Naive thymus-derived CD4-positive, alpha-beta T cell (primary cell): ENCODE measurements at regions not wholly inside any gene's neighbourhood (a gene's known extent, or its start where the extent isn't known, plus 50 kb on each side); places are given as distances from the start of the nearest gene placed in this dataset.

Experiments
- ATAC-seq: fragments of 150-1000 bp; cut with Tn5 transposase; 2 replicates; pipeline ENCODE4 v1.10.0; 2021; ENCODE audit warnings: mild to moderate bottlenecking, moderate library complexity
- CTCF ChIA-PET: fragments of 350-600 bp; sonication (Branson Sonifier 250); formaldehyde crosslinking; loops from one replicate; lab custom pipeline; 2021; ENCODE audit warnings: antibody characterized with exemption; lab: Charles Lee
- POLR2A ChIA-PET: fragments of 350-600 bp; sonication (Branson Sonifier 250); formaldehyde crosslinking; loops from one replicate; lab custom pipeline; 2021; ENCODE audit warnings: antibody characterized with exemption, inconsistent platforms; lab: Charles Lee
- DNase-seq, 9 donors: peaks; one replicate each; pipeline versions ENCODE4 v3.0.0 to v3.0.0-alpha.2; 2020 to 2022; ENCODE audit warnings: mixed read lengths in 1 of 9
- H3K27ac ChIP-seq: one replicate; pipeline ENCODE4 v1.7.0; 2013; ENCODE audit warnings: mild to moderate bottlenecking, low read depth, low read length, moderate library complexity
- H3K27me3 ChIP-seq, 2 donors: one replicate each; pipeline ENCODE4 v1.7.0; 2013; ENCODE audit warnings: low read length in 2 of 2, mild to moderate bottlenecking in 2 of 2, moderate library complexity in 2 of 2; ENCODE audit not compliant: control insufficient read depth in 2 of 2, insufficient read depth in 2 of 2
- H3K36me3 ChIP-seq, 3 experiments: 1 replicate in 2 of 3; 2 replicates in 1 of 3; pipeline ENCODE4 v1.7.0; 2013; ENCODE audit warnings: low read length in 3 of 3, mild to moderate bottlenecking in 3 of 3, moderate library complexity in 1 of 3; ENCODE audit not compliant: insufficient read depth in 3 of 3, control insufficient read depth in 2 of 3
- H3K4me1 ChIP-seq, 2 donors: one replicate each; pipeline ENCODE4 v1.7.0; 2013; ENCODE audit warnings: low read length in 2 of 2, mild to moderate bottlenecking in 2 of 2, moderate library complexity in 1 of 2; ENCODE audit not compliant: control insufficient read depth in 2 of 2, insufficient read depth in 2 of 2
- H3K4me3 ChIP-seq: 2 replicates; pipeline ENCODE4 v1.7.0; 2013; ENCODE audit warnings: mild to moderate bottlenecking, low read length
- H3K9me3 ChIP-seq, 3 experiments: 1 replicate in 2 of 3; 2 replicates in 1 of 3; pipeline ENCODE4 v1.7.0; 2013; ENCODE audit warnings: low read length in 3 of 3; ENCODE audit not compliant: control insufficient read depth in 2 of 3
- H3K27ac Mint-ChIP-seq, 9 donors: one replicate each; pipeline ENCODE4 v1.8.0; 2020 to 2022; ENCODE audit warnings: mixed read lengths in 9 of 9, mild to moderate bottlenecking in 8 of 9, moderate library complexity in 5 of 9, inconsistent platforms in 2 of 9
- H3K27me3 Mint-ChIP-seq, 5 donors: one replicate each; pipeline ENCODE4 v1.8.0; 2021 to 2022; ENCODE audit warnings: mixed read lengths in 5 of 5, mild to moderate bottlenecking in 1 of 5
- H3K36me3 Mint-ChIP-seq, 5 donors: one replicate each; pipeline ENCODE4 v1.8.0; 2020 to 2022; ENCODE audit warnings: mixed read lengths in 5 of 5, mild to moderate bottlenecking in 3 of 5, inconsistent platforms in 1 of 5
- H3K4me1 Mint-ChIP-seq, 7 donors: one replicate each; pipeline ENCODE4 v1.8.0; 2020 to 2022; ENCODE audit warnings: mixed read lengths in 7 of 7, mild to moderate bottlenecking in 3 of 7, inconsistent platforms in 1 of 7
- H3K4me3 Mint-ChIP-seq, 10 donors: one replicate each; pipeline ENCODE4 v1.8.0; 2020 to 2022; ENCODE audit warnings: mild to moderate bottlenecking in 10 of 10, mixed read lengths in 10 of 10, moderate library complexity in 6 of 10, inconsistent platforms in 2 of 10
- H3K9me3 Mint-ChIP-seq, 11 donors: one replicate each; pipeline ENCODE4 v1.8.0; 2020 to 2022; ENCODE audit warnings: mixed read lengths in 11 of 11, mild to moderate bottlenecking in 4 of 11, inconsistent platforms in 1 of 11, moderate library complexity in 1 of 11
- intact Hi-C, 2 donors: fragments of 100-400 bp; cut with micrococcal nuclease; formaldehyde crosslinking; loops; one replicate each; pipeline ENCODE4 v1.15.1; 2023

DNA sequence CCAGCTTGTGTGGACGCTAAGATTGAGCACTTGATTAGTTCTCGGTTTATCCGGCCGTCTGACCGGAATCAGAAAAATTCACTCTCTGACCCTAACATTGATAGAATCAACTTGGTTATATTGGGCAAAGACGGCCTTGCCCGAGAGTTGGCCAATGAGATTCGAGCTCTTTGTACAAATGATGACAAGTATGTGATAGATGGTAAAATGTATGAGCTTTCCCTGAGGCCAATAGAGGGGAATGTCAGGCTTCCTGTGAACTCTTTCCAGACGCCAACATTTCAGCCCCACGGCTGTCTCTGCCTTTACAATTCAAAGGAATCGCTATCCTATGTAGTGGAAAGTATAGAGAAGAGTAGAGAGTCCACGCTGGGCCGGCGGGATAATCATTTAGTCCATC, 59.6 kb downstream of the ARHGAP35 start:
- DNase-seq (no peak), ATAC-seq (no peak)
- H3K4me1 ChIP-seq, result peaks cover 12 to 18% of the 10 kb centered on the region in 2 donors
- H3K9me3 Mint-ChIP-seq, result no peaks in the 10 kb centered on the region
- H3K4me3 ChIP-seq, result no peak overlapping the region
- ChIA-PET CTCF (interaction anchor here (1.3 kb wide), 2 partner anchors 54 to 93 kb away, joined by 4 to 5 read pairs; no protein-coding TSS in a partner anchor), POLR2A (no interaction called here)
- H3K36me3 ChIP-seq, result peaks cover 9 to 44% (median 11%) of the 10 kb centered on the region in 3 experiments
- intact Hi-C loops, result no loop called here
- H3K27ac ChIP-seq, result no peak overlapping the region
- H3K36me3 Mint-ChIP-seq, result peaks cover 22 to 48% (median 31%) of the 10 kb centered on the region in 5 donors
- H3K9me3 ChIP-seq, result no peaks in the 10 kb centered on the region
- H3K27ac Mint-ChIP-seq, result no peak overlapping the region
- no peak overlapping the region for H3K4me3 Mint-ChIP-seq
- H3K27me3 Mint-ChIP-seq, result no peaks in the 10 kb centered on the region
- H3K27me3 ChIP-seq, result no peaks in the 10 kb centered on the region
- peaks cover 17 to 39% (median 31%) of the 10 kb centered on the region in 7 donors for H3K4me1 Mint-ChIP-seq

DNA sequence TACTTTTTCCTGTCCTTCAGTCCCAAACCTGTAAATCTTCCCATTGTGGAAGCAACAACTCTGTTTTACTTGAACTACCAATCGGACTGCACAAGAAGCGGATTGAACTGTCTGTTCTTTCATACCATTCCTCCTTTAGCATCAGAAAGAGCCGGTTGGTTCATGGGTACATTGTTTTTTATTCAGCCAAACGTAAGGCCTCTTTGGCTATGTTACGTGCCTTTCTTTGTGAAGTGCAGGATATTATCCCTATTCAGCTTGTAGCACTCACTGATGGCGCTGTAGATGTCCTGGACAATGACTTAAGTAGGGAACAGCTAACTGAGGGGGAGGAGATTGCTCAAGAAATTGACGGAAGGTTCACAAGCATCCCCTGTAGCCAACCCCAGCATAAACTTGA, 60.3 kb downstream of the ARHGAP35 start:
- peaks cover 12 to 22% of the 10 kb centered on the region in 2 donors for H3K4me1 ChIP-seq
- no peaks in the 10 kb centered on the region for H3K9me3 ChIP-seq
- no peaks in the 10 kb centered on the region for H3K27me3 ChIP-seq
- H3K36me3 ChIP-seq, result peaks cover 9 to 44% (median 11%) of the 10 kb centered on the region in 3 experiments
- peaks cover 16 to 43% (median 34%) of the 10 kb centered on the region in 7 donors for H3K4me1 Mint-ChIP-seq
- CTCF ChIA-PET, result no interaction called here
- intact Hi-C loops, result no loop called here
- H3K4me3 Mint-ChIP-seq, result no peak overlapping the region
- peaks cover 22 to 50% (median 31%) of the 10 kb centered on the region in 5 donors for H3K36me3 Mint-ChIP-seq
- POLR2A ChIA-PET, result no interaction called here
- no peak overlapping the region for H3K27ac ChIP-seq
- DNase-seq, result no peak
- no peak overlapping the region for H3K27ac Mint-ChIP-seq
- no peaks in the 10 kb centered on the region for H3K27me3 Mint-ChIP-seq
- ATAC-seq, result no peak
- H3K9me3 Mint-ChIP-seq, result no peaks in the 10 kb centered on the region
- no peak overlapping the region for H3K4me3 ChIP-seq

DNA sequence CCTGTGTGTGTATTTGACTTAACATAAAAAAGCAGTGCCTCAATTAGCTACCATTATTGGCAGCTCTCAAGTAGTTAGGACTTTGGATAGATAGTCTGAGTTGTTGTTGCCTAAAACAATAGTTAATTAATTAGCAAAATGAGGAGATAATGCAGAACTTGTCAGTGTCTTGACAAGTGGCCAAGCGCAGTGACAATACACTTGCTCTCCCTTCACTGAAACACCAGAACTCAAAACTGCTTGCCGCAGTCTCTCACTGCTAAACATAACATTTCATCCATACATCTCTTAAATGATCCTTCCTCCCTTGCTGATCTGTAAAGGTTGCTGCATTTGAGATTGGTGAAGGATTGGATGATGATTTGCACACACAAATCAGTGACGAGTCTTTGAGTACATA, 61.7 kb downstream of the ARHGAP35 start:
- no peak for DNase-seq
- Histone ChIP-seq H3K27ac (no peak overlapping the region), H3K4me3 (no peak overlapping the region), H3K27me3 (no peaks in the 10 kb centered on the region), H3K36me3 (peaks cover 9 to 44% (median 11%) of the 10 kb centered on the region in 3 experiments), H3K9me3 (no peaks in the 10 kb centered on the region), H3K4me1 (peaks cover 12 to 35% of the 10 kb centered on the region in 2 donors)
- Mint-ChIP-seq H3K36me3 (peaks cover 22 to 54% (median 31%) of the 10 kb centered on the region in 5 donors), H3K27ac (no peak overlapping the region), H3K4me1 (peaks cover 19 to 52% (median 43%) of the 10 kb centered on the region in 7 donors), H3K27me3 (no peaks in the 10 kb centered on the region), H3K9me3 (no peaks in the 10 kb centered on the region), H3K4me3 (no peak overlapping the region)
- CTCF ChIA-PET, result no interaction called here
- POLR2A ChIA-PET, result interaction anchor here (0.7 kb wide), 1 partner anchor 1694 kb away, joined by 5 read pairs; no protein-coding TSS in a partner anchor
- no peak for ATAC-seq
- intact Hi-C loops, result no loop called here

DNA sequence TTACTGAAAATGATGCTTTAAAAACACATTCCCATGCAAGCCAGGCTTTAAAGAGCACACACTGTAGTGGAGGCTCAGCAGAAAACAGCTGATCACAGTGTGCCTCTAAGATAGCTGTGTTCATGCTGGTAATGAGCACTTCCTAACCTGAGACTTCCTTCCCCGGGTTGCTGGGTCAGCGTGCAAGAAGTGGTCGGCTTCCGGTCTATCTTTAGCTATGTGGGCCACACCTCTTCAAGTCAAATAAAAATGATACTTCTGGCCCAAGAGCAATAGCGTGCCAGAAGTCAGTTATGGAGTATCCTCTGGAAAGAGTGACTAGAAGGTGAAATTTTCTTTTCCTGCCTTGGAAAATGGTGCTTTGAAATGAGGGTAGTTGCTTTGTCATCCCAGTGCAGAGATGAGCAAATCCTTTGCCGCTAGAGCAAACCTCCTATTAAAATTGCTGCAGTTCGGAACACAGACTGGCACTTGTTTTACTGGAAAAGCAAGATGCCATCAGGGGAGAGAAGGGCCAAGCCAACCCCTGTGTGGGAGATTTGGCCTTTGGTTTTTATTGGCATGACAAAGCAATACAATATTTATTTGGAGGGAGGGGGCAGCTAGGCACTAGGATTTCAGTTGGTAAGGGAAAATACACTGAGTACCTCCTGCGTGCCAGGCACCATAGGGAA, 64.2 kb downstream of the ARHGAP35 start:
- Histone ChIP-seq H3K36me3 (peaks cover 2 to 27% (median 5%) of the 10 kb centered on the region in 3 experiments), H3K27ac (no peak overlapping the region), H3K4me1 (peaks cover 12 to 43% of the 10 kb centered on the region in 2 donors), H3K27me3 (no peaks in the 10 kb centered on the region), H3K4me3 (no peak overlapping the region), H3K9me3 (no peaks in the 10 kb centered on the region)
- ATAC-seq (peak; percentile 61), DNase-seq (peak in 1 of 9 donors; percentile 1)
- POLR2A ChIA-PET, result interaction anchor here (0.5 kb wide), 1 partner anchor 15 kb away, joined by 3 read pairs; no protein-coding TSS in a partner anchor
- no peaks in the 10 kb centered on the region for H3K9me3 Mint-ChIP-seq
- H3K27ac Mint-ChIP-seq, result peak overlapping the region in 4 of 9 donors; percentile 1 to 82 (median 14)
- H3K4me1 Mint-ChIP-seq, result peaks cover 23 to 51% (median 46%) of the 10 kb centered on the region in 7 donors
- no peaks in the 10 kb centered on the region for H3K27me3 Mint-ChIP-seq
- CTCF ChIA-PET, result interaction anchor here (0.7 to 0.9 kb wide), 2 partner anchors 64 to 66 kb away, joined by 3 to 4 read pairs; no protein-coding TSS in a partner anchor
- no peak overlapping the region for H3K4me3 Mint-ChIP-seq
- intact Hi-C loops, result loop anchor here in 1 of 2 donors (5.0 kb wide), 1 partner anchor 67 kb away; no protein-coding TSS in a partner anchor
- H3K36me3 Mint-ChIP-seq, result peaks cover 8 to 36% (median 15%) of the 10 kb centered on the region in 5 donors

DNA sequence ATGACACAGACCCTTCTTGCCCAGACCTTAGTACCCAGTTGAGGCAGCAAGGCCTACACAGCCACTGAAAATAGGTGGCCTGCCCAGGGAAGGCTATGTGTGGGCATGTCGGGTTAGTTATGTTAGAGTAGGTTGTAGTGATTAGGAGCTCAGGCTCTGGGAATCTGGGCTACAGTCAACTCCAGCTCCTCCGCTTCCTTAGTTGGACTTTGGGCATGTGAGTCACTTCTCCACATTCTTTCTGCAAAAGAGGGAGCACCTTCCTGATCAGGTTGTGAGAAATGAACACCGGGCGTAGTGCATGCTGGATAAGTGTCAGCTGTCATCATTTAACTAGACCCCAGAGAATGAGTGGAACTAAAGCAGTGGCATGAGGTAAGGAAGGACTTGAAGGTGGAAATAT, 64.8 kb downstream of the ARHGAP35 start:
- ATAC-seq, result no peak
- Mint-ChIP-seq H3K27ac (peak overlapping the region in 1 of 9 donors; percentile 36), H3K9me3 (no peaks in the 10 kb centered on the region), H3K4me3 (no peak overlapping the region), H3K36me3 (peaks cover 5 to 30% (median 13%) of the 10 kb centered on the region in 5 donors), H3K27me3 (no peaks in the 10 kb centered on the region), H3K4me1 (peaks cover 23 to 52% (median 46%) of the 10 kb centered on the region in 7 donors)
- Histone ChIP-seq H3K27ac (no peak overlapping the region), H3K4me1 (peaks cover 12 to 43% of the 10 kb centered on the region in 2 donors), H3K9me3 (no peaks in the 10 kb centered on the region), H3K4me3 (no peak overlapping the region), H3K36me3 (peaks cover 0 to 22% (median under 1%) of the 10 kb centered on the region in 3 experiments), H3K27me3 (no peaks in the 10 kb centered on the region)
- ChIA-PET CTCF (no interaction called here), POLR2A (no interaction called here)
- intact Hi-C loops, result loop anchor here in 1 of 2 donors (5.0 kb wide), 1 partner anchor 67 kb away; no protein-coding TSS in a partner anchor
- no peak for DNase-seq

DNA sequence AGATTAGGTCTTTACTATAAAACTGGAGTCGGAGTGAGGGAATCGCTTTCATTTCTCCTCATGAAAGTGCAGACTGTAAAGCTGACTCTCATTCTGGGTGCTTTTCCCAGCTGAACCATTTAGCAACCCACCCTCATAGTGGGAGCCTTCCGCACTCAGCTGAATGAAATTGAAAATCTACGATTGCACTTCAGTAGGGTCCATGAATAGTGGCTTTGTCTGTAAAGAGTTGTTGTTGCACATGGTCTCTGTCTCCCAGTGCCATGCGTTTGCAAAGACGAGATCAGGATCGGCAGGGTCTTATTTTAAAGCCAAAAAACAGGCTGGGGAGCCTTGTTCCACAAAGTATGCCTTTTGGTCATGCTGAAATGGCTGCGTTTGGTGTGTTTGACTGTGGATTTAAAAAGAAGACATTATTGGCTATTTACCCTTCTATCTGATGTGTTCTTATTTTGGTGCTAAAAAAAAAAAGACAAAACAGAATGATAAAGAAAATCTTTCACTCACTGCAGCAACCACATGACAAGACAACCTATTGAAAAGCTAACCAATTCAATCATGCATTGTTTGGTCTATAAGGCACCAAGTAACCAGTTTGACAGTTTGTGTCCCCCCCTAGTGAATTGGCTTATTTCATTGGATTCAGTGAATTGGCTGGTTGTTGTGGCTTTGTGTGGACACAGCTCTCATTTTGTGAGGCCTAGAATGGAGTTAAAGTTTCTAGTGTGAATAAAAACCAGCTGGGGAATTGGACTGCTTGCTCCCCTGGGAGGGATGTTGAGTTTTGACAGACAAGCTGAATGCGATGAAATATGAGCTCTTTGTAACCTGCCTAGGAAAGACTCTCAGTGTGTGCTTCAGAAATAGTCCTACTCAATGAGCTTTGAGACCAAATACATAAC, 65.6 kb downstream of the ARHGAP35 start:
- ChIA-PET CTCF (interaction anchor here (0.6 to 1.1 kb wide), 4 partner anchors 10 to 71 kb away, joined by 3 to 5 read pairs (median 3); no protein-coding TSS in a partner anchor), POLR2A (interaction anchor here (1.1 kb wide), 1 partner anchor 11 kb away, joined by 3 read pairs; no protein-coding TSS in a partner anchor)
- intact Hi-C loops, result loop anchor here in 1 of 2 donors (5.0 kb wide), 1 partner anchor 66 kb away; no protein-coding TSS in a partner anchor
- no peaks in the 10 kb centered on the region for H3K27me3 ChIP-seq
- H3K36me3 ChIP-seq, result peaks cover 0 to 13% (median 0%) of the 10 kb centered on the region in 3 experiments
- H3K9me3 ChIP-seq, result no peaks in the 10 kb centered on the region
- peaks cover 25 to 60% (median 52%) of the 10 kb centered on the region in 7 donors for H3K4me1 Mint-ChIP-seq
- H3K27ac Mint-ChIP-seq, result peak overlapping the region in 1 of 9 donors; percentile 56
- no peak overlapping the region for H3K27ac ChIP-seq
- no peaks in the 10 kb centered on the region for H3K9me3 Mint-ChIP-seq
- peaks cover 0 to 26% (median 12%) of the 10 kb centered on the region in 5 donors for H3K36me3 Mint-ChIP-seq
- no peak overlapping the region for H3K4me3 ChIP-seq
- DNase-seq (no peak), ATAC-seq (no peak)
- no peak overlapping the region for H3K4me3 Mint-ChIP-seq
- H3K4me1 ChIP-seq, result peaks cover 12 to 47% of the 10 kb centered on the region in 2 donors
- no peaks in the 10 kb centered on the region for H3K27me3 Mint-ChIP-seq
